ENCODE measurements at regions not wholly inside any gene's neighbourhood (a gene's known extent, or its start where the extent isn't known, plus 50 kb on each side); places are given as distances from the start of the nearest gene placed in this dataset.

GRCh38 chr4:23365871-23366556 lies 523.8 kb downstream of the PPARGC1A start:
- intact Hi-C loops (cut with DNase I) = no loop called here
- H3K9me3 ChIP-seq = no peaks in the 10 kb centered on the region
- H3K36me3 ChIP-seq = no peaks in the 10 kb centered on the region
- no peaks in the 10 kb centered on the region for H3K27me3 ChIP-seq
- no peaks in the 10 kb centered on the region for H3K4me1 ChIP-seq
- DNase-seq = no peak
- H3K27ac ChIP-seq = no peak overlapping the region
- TF ChIP-seq POLR2A (IDR thresholded peaks at IDR 0.05) = no peak
- no peak for TF ChIP-seq CTCF (IDR thresholded peaks at IDR 0.05)
- no peak overlapping the region for H3K4me3 ChIP-seq
- 65 to 73% methylated on average over 2 of the region's 2 CpGs for WGBS, 2 donors

GRCh38 chr4:23365086-23365485 lies 524.8 kb downstream of the PPARGC1A start:
- no peak for DNase-seq
- TF ChIP-seq POLR2A (IDR thresholded peaks at IDR 0.05) (no peak), CTCF (IDR thresholded peaks at IDR 0.05) (no peak)
- Histone ChIP-seq H3K9me3 (no peaks in the 10 kb centered on the region), H3K27me3 (no peaks in the 10 kb centered on the region), H3K4me3 (no peak overlapping the region), H3K36me3 (no peaks in the 10 kb centered on the region), H3K27ac (no peak overlapping the region), H3K4me1 (no peaks in the 10 kb centered on the region)
- 34 to 39% methylated on average over 2 of the region's 2 CpGs for WGBS, 2 donors
- intact Hi-C loops (cut with DNase I) = no loop called here

GRCh38 chr4:23364167-23364566 lies 525.7 kb downstream of the PPARGC1A start:
- Histone ChIP-seq H3K36me3 (no peaks in the 10 kb centered on the region), H3K4me1 (no peaks in the 10 kb centered on the region), H3K27me3 (no peaks in the 10 kb centered on the region), H3K27ac (no peak overlapping the region), H3K4me3 (no peak overlapping the region), H3K9me3 (no peaks in the 10 kb centered on the region)
- intact Hi-C loops (cut with DNase I) = no loop called here
- WGBS, 2 donors = 84 to 87% methylated on average over 4 of the region's 4 CpGs
- no peak for DNase-seq
- no peak for TF ChIP-seq CTCF (IDR thresholded peaks at IDR 0.05)
- TF ChIP-seq POLR2A (IDR thresholded peaks at IDR 0.05) = no peak

GRCh38 chr4:23361453-23361852 lies 528.4 kb downstream of the PPARGC1A start:
- WGBS, 2 donors = 80 to 86% methylated on average over 3 of the region's 9 CpGs
- Histone ChIP-seq H3K9me3 (no peaks in the 10 kb centered on the region), H3K27me3 (no peaks in the 10 kb centered on the region), H3K4me3 (no peak overlapping the region), H3K36me3 (no peaks in the 10 kb centered on the region), H3K4me1 (no peaks in the 10 kb centered on the region), H3K27ac (no peak overlapping the region)
- TF ChIP-seq CTCF (IDR thresholded peaks at IDR 0.05) = no peak
- intact Hi-C loops (cut with DNase I) = no loop called here
- DNase-seq = no peak

GRCh38 chr4:23360718-23361117 lies 529.1 kb downstream of the PPARGC1A start:
- intact Hi-C loops (cut with DNase I) = no loop called here
- no peak overlapping the region for H3K27ac ChIP-seq
- no peak overlapping the region for H3K4me3 ChIP-seq
- H3K9me3 ChIP-seq = no peaks in the 10 kb centered on the region
- H3K36me3 ChIP-seq = no peaks in the 10 kb centered on the region
- H3K27me3 ChIP-seq = no peaks in the 10 kb centered on the region
- no peak for DNase-seq
- no peaks in the 10 kb centered on the region for H3K4me1 ChIP-seq
- WGBS, 2 donors = 14 to 73% methylated on average over 1 of the region's 1 CpG
- TF ChIP-seq POLR2A (IDR thresholded peaks at IDR 0.05) (no peak), CTCF (IDR thresholded peaks at IDR 0.05) (no peak)
